ENCODE measurements at regions not wholly inside any gene's neighbourhood (a gene's known extent, or its start where the extent isn't known, plus 50 kb on each side); places are given as distances from the start of the nearest gene placed in this dataset.

GRCh38 chr2:196365923-196366322 lies 194.5 kb upstream of the STK17B start:
- intact Hi-C loops (cut with DNase I): no loop called here
- DNase-seq (ENCODE audit: missing footprints): no peak
- ATAC-seq: no peak

DNA sequence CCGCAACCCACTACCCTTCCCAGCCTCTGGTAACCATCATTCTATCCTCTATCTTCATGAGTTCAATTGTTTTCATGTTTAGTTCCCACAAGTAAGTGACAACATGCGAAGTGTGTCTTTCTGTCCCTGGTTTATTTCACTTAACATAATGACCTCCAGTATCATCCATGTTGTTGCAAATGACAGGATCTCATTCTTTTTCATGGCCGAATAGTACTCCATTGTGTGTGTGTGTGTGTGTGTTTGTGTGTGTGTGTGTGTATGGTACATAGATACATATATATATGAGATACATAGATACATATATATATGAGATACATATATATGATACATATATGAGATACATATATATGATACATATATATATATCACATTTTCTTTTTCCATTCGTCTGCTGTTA lies 196.3 kb upstream of the STK17B start:
- intact Hi-C loops (cut with DNase I): no loop called here
- no peak for ATAC-seq
- DNase-seq (ENCODE audit: missing footprints): no peak

GRCh38 chr2:196368546-196369225 lies 197.3 kb upstream of the STK17B start:
- no peak for DNase-seq (ENCODE audit: missing footprints)
- ATAC-seq: no peak
- intact Hi-C loops (cut with DNase I): no loop called here

GRCh38 chr2:196369967-196370366 lies 198.6 kb upstream of the STK17B start:
- ATAC-seq (no peak), DNase-seq (ENCODE audit: missing footprints) (no peak)
- intact Hi-C loops (cut with DNase I): loop anchor here (5.0 kb wide), 1 partner anchor 62 kb away; no protein-coding TSS in a partner anchor

DNA sequence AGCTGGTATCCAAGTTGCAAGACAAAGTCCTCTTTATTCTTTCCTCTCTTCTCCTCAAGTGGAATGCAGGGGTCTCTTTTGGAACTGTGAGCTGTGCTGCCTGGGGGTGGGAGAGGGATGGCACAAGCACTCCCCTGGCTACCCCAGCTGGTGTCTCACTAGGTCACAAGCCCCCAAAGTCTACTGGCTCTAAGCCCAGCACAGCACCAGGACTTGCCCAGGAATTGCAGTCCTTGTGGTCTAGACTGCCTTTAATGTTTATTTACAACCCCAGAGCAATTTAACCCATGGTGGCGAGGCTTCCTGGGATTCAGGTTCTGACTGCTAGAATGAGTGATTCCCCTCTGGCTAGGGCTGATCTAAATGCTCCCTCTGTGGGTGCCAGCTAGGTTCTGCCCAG lies 199.0 kb upstream of the STK17B start:
- no peak for ATAC-seq
- intact Hi-C loops (cut with DNase I): loop anchor here (5.0 kb wide), 1 partner anchor 62 kb away; no protein-coding TSS in a partner anchor

GRCh38 chr2:196372276-196372809 lies 201.0 kb upstream of the STK17B start:
- DNase-seq (ENCODE audit: missing footprints) (no peak), ATAC-seq (no peak)
- intact Hi-C loops (cut with DNase I): loop anchor here (2.0 to 5.0 kb wide), 2 partner anchors 28 to 60 kb away; no protein-coding TSS in a partner anchor

More for the DNA sequence above, 199.0 kb upstream of the STK17B start:
- DNase-seq (ENCODE audit: missing footprints): no peak

GRCh38 chr2:196372811-196373664 lies 201.7 kb upstream of the STK17B start:
- ATAC-seq (peak; percentile 59), DNase-seq (ENCODE audit: missing footprints) (no peak)
- intact Hi-C loops (cut with DNase I): loop anchor here (2.0 to 5.0 kb wide), 2 partner anchors 28 to 59 kb away; no protein-coding TSS in a partner anchor

DNA sequence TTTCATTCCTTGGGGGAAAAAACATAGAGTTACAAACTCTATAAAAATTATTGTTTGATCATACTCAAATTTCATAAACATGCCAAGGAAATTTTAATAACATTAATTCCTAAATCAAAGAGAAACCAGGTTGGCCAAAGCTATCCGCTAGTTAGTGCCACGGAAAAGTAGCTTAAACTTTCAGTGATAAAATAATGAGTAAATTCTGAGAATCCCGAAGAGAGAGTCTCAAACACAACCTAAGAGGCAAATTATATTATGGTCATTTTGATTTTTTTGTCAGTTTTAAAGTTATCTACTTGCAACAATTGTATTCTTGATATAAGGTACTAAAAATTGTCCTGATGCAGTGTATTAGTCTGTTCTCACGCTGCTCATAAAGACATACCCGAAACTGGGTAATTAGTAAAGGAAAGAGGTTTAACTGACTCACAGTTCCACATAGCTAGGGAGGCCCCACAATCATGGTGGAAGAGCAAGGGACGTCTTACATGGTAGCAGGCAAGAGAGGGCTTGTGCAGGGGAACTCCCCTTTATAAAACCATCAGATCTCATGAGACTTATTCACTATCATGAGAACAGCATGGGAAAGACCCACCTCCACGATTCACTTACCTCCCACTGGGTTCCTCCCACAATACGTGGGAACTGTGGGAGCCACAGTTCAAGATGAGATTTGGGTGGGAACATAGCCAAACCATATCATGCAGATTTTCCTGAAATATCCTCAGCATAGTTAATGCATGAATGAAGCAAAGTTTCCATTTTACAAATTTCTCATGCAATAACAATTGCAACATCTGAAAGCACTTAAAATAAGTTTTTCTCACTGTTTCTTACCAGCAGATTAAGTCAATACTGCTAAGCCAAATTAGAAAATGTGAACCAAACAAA lies 205.9 kb upstream of the STK17B start:
- intact Hi-C loops (cut with DNase I): no loop called here
- no peak for DNase-seq (ENCODE audit: missing footprints)
- ATAC-seq: no peak

- intact Hi-C loops (cut with DNase I): no loop called here
- ATAC-seq: no peak
- DNase-seq (ENCODE audit: missing footprints): no peak
Observed at GRCh38 chr2:196379600-196379999, 208.2 kb upstream of the STK17B start.

DNA sequence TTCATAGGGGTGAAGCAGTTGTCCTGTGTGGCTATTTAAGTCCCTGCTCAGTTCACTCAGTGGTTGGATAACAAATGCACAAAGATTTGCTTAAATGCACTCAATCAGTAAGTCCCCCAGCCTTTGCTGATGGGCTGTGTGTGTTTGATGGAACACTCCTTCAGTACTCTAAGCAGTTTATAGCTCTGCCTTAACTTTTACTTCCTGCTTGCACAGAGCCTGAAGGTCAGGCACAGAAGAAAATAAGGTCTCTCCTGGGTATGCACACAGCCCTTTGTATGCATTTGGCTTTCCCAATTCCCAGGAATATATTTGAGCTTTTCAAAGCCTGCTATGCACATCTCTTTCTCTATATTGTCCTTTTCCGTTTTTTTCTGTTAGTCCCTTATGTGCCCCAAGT lies 208.7 kb upstream of the STK17B start:
- ATAC-seq (peak; percentile 58), DNase-seq (ENCODE audit: missing footprints) (no peak)
- intact Hi-C loops (cut with DNase I): no loop called here

DNA sequence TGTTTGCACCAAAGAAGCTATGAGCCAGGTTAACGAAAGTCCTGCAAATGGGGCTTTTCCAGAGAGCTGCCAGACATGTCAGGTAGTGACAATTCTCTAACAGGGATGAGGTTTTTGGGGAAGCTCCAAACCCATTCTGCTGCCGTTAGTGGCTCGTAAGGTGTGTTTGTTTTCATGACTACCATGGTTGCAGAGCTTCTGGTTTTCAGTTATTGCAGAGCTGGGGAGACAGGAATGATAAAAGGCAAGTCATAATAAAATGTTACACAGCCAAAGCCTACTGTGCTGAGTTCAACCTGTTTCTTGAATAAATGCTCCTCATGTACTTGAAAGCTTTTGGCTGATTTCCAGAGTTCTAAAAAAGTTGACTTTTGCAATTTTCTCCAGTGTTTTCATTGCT lies 209.2 kb upstream of the STK17B start:
- intact Hi-C loops (cut with DNase I): no loop called here
- ATAC-seq (peak; percentile 67), DNase-seq (ENCODE audit: missing footprints) (no peak)

- DNase-seq (ENCODE audit: missing footprints) (no peak), ATAC-seq (no peak)
- intact Hi-C loops (cut with DNase I): no loop called here
Observed at GRCh38 chr2:196381464-196381863, 210.1 kb upstream of the STK17B start.

DNA sequence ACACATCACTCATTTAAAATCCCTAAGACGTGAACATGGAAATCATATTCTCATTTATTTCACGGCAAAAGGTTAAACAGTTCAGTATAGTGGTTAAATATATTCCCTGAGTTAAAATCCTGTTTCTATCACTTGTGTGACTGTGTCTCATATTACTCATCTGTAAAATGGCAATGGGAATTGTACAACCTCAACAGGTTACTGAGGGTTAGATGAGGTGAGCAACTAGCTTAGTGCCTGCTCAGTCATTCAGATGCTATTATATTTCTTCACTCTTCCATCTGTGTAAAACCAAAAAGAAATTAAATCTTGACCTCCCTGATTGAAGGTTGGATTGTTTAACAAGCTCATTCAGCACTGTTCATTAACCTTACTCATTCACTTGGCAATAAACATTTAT lies 212.4 kb upstream of the STK17B start:
- no peak for DNase-seq (ENCODE audit: missing footprints)
- no peak for ATAC-seq
- intact Hi-C loops (cut with DNase I): no loop called here

GRCh38 chr2:196384729-196385128 lies 213.4 kb upstream of the STK17B start:
- no peak for ATAC-seq

GRCh38 chr2:196389670-196390069 lies 218.3 kb upstream of the STK17B start:
- no peak for ATAC-seq
- DNase-seq (ENCODE audit: missing footprints): no peak
- intact Hi-C loops (cut with DNase I): no loop called here

More at GRCh38 chr2:196384729-196385128, 213.4 kb upstream of the STK17B start:
- intact Hi-C loops (cut with DNase I): no loop called here
- DNase-seq (ENCODE audit: missing footprints): no peak

GRCh38 chr2:196390243-196391148 lies 219.1 kb upstream of the STK17B start:
- DNase-seq (ENCODE audit: missing footprints) (no peak), ATAC-seq (no peak)
- intact Hi-C loops (cut with DNase I): no loop called here

DNA sequence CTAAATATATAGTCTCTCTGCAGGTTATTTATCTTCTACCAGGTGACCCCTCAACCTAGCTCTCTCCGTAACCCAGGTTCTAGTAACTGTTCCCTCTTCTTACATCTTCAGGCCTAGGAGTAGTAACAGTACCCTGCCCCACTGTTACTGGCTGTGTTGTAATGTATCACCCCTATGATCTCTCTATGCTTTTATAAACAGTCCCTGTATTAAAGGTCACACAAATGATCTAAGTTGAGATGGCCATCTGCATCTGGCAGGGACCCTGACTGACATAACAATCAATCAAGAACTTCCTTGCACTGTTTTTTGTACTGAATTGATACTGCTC lies 219.7 kb upstream of the STK17B start:
- DNase-seq (ENCODE audit: missing footprints) (no peak), ATAC-seq (no peak)
- intact Hi-C loops (cut with DNase I): no loop called here

- intact Hi-C loops (cut with DNase I): no loop called here
- DNase-seq (ENCODE audit: missing footprints): no peak
- no peak for ATAC-seq
Observed at GRCh38 chr2:196399096-196399495, 227.7 kb upstream of the STK17B start.
